HEK293 (cell line): ENCODE measurements at regions not wholly inside any gene's neighbourhood (a gene's known extent, or its start where the extent isn't known, plus 50 kb on each side); places are given as distances from the start of the nearest gene placed in this dataset.

Experiments used
- CTCF ChIA-PET: fragments of 350-600 bp; formaldehyde crosslinking; extraction: SDS; loops from one replicate; lab custom pipeline; 2021; ENCODE audit warnings: antibody characterized with exemption; lab: Yijun Ruan, JAX
- POLR2A ChIA-PET: fragments of 300-600 bp; formaldehyde crosslinking; extraction: SDS; loops from one replicate; lab custom pipeline; 2020; ENCODE audit warnings: antibody characterized with exemption, inconsistent platforms; lab: Yijun Ruan, JAX
- H3K27ac ChIP-seq: fragments of 200-500 bp; sonication (Bioruptor generic); 2 replicates; pipeline ENCODE4 v1.5.1; 2014; ENCODE audit warnings: low read depth, low read length, control low read depth, inconsistent platforms; ENCODE audit errors: extremely low read depth
- H3K36me3 ChIP-seq, 2 experiments: fragments of 200-500 bp in 1 of 2; sonication (Bioruptor generic) in 1 of 2; 1 replicate in 1 of 2; 2 replicates in 1 of 2; pipeline ENCODE4 v1.5.1; 2014 to 2017; ENCODE audit warnings: inconsistent platforms in 2 of 2, low read length in 2 of 2; ENCODE audit not compliant: control insufficient read depth in 2 of 2, insufficient read depth in 1 of 2
- H3K4me1 ChIP-seq: fragments of 200-500 bp; sonication (Bioruptor generic); 2 replicates; pipeline ENCODE4 v1.5.1; 2014; ENCODE audit warnings: mild to moderate bottlenecking, low read length, inconsistent platforms; ENCODE audit not compliant: control insufficient read depth, insufficient read depth
- H3K4me3 ChIP-seq: 2 replicates; pipeline ENCODE4 v1.5.1; 2011; ENCODE audit warnings: low read depth, mild to moderate bottlenecking, control low read depth, low read length, moderate library complexity
- H3K9me3 ChIP-seq: fragments of 200-500 bp; sonication (Bioruptor generic); 2 replicates; pipeline ENCODE4 v1.5.1; 2014; ENCODE audit warnings: low read depth, low read length, inconsistent platforms; ENCODE audit not compliant: control insufficient read depth, insufficient read depth
- BCL11A ChIP-seq: fragments of 450-650 bp; formaldehyde crosslinking; IDR thresholded peaks from 2 replicates; pipeline ENCODE4 v1.5.1; 2016; ENCODE audit warnings: low read depth, missing biosample characterization, missing genetic modification characterization
- GLI2 ChIP-seq: fragments of 450-650 bp; formaldehyde crosslinking; IDR thresholded peaks from 2 replicates; pipeline ENCODE4; 2017; ENCODE audit warnings: missing biosample characterization, missing genetic modification characterization, low read depth, borderline replicate concordance
- GLIS1 ChIP-seq: fragments of 450-650 bp; formaldehyde crosslinking; IDR thresholded peaks from 2 replicates; pipeline ENCODE4 v1.5.1; 2016; ENCODE audit warnings: missing biosample characterization, missing genetic modification characterization
- INSM2 ChIP-seq: fragments of 450-650 bp; formaldehyde crosslinking; IDR thresholded peaks from 2 replicates; pipeline ENCODE4 v1.5.1; 2016; ENCODE audit warnings: missing biosample characterization, missing genetic modification characterization
- SCRT1 ChIP-seq: fragments of 450-650 bp; formaldehyde crosslinking; IDR thresholded peaks from 2 replicates; pipeline ENCODE4 v1.5.1; 2016; ENCODE audit warnings: missing biosample characterization, missing genetic modification characterization, borderline replicate concordance
- ZFP41 ChIP-seq: fragments of 450-650 bp; formaldehyde crosslinking; IDR thresholded peaks from 2 replicates; pipeline ENCODE4 v1.5.1; 2016; ENCODE audit warnings: missing biosample characterization, missing genetic modification characterization, borderline replicate concordance
- ZNF132 ChIP-seq: fragments of 450-650 bp; formaldehyde crosslinking; IDR thresholded peaks from 2 replicates; pipeline ENCODE4 v1.5.1; 2017; ENCODE audit warnings: missing biosample characterization, missing genetic modification characterization, borderline replicate concordance
- ZNF140 ChIP-seq: fragments of 450-650 bp; formaldehyde crosslinking; IDR thresholded peaks from 2 replicates; pipeline ENCODE4 v1.5.1; 2016; ENCODE audit warnings: missing biosample characterization, missing genetic modification characterization
- ZNF146 ChIP-seq: fragments of 450-650 bp; formaldehyde crosslinking; IDR thresholded peaks from 2 replicates; pipeline ENCODE4 v1.5.1; 2016; ENCODE audit warnings: missing biosample characterization, missing genetic modification characterization
- ZNF16 ChIP-seq: fragments of 450-650 bp; formaldehyde crosslinking; IDR thresholded peaks from 2 replicates; pipeline ENCODE4 v1.5.1; 2016; ENCODE audit warnings: low read depth, missing biosample characterization, missing genetic modification characterization
- ZNF175 ChIP-seq: fragments of 450-650 bp; formaldehyde crosslinking; IDR thresholded peaks from 2 replicates; pipeline ENCODE4 v1.5.1; 2016; ENCODE audit warnings: missing biosample characterization, missing genetic modification characterization
- ZNF211 ChIP-seq: fragments of 450-650 bp; formaldehyde crosslinking; IDR thresholded peaks from 2 replicates; pipeline ENCODE4 v1.5.1; 2016; ENCODE audit warnings: low read depth, missing biosample characterization, missing genetic modification characterization
- ZNF274 ChIP-seq, 2 experiments: fragments of 200-500 bp in 1 of 2; fragments of 450-650 bp in 1 of 2; sonication (Bioruptor generic) in 1 of 2; formaldehyde crosslinking in 1 of 2; IDR thresholded peaks; 2 replicates each; pipeline versions ENCODE4 v1.5.1 to v1.6.1; 2014 to 2016; ENCODE audit warnings: borderline replicate concordance in 1 of 2, inconsistent platforms in 1 of 2, low read length in 1 of 2, missing biosample characterization in 1 of 2, missing genetic modification characterization in 1 of 2
- ZNF391 ChIP-seq: fragments of 450-650 bp; formaldehyde crosslinking; IDR thresholded peaks from 2 replicates; pipeline ENCODE4 v1.5.1; 2016; ENCODE audit warnings: low read depth, missing biosample characterization, missing genetic modification characterization, borderline replicate concordance
- ZNF398 ChIP-seq: fragments of 450-650 bp; formaldehyde crosslinking; IDR thresholded peaks from 2 replicates; pipeline ENCODE4 v1.5.1; 2017; ENCODE audit warnings: missing biosample characterization, missing genetic modification characterization
- ZNF529 ChIP-seq: fragments of 450-650 bp; formaldehyde crosslinking; IDR thresholded peaks from 2 replicates; pipeline ENCODE4 v1.5.1; 2017; ENCODE audit warnings: missing genetic modification characterization, missing biosample characterization; ENCODE audit not compliant: insufficient replicate concordance
- ZNF549 ChIP-seq: fragments of 450-650 bp; IDR thresholded peaks from 2 replicates; pipeline ENCODE4 v1.5.1; 2018; ENCODE audit warnings: missing biosample characterization, missing genetic modification characterization, mild to moderate bottlenecking, inconsistent platforms, moderate library complexity
- ZNF664 ChIP-seq: fragments of 450-650 bp; formaldehyde crosslinking; IDR thresholded peaks from 2 replicates; pipeline ENCODE4 v1.5.1; 2016; ENCODE audit warnings: missing biosample characterization, missing genetic modification characterization

- no peak overlapping the region for H3K27ac ChIP-seq
- no peak for TF ChIP-seq BCL11A (tag by site-specific recombination)
- no peak for TF ChIP-seq ZNF175 (tag by site-specific recombination)
- TF ChIP-seq ZNF16, result no peak
- no peak for TF ChIP-seq ZNF529
- TF ChIP-seq ZNF398 (tag by site-specific recombination), result no peak
- TF ChIP-seq ZFP41 (tag by site-specific recombination), result no peak
- TF ChIP-seq ZNF274 (IDR thresholded peaks at IDR 0.05; ENCODE audit: low read length), result no peak
- TF ChIP-seq ZNF274 (tag by site-specific recombination; IDR thresholded peaks at IDR 0.05; ENCODE audit: borderline replicate concordance), result no peak
- no peak overlapping the region for H3K4me3 ChIP-seq
- H3K9me3 ChIP-seq, result no peaks in the 10 kb centered on the region
- H3K4me1 ChIP-seq, result no peaks in the 10 kb centered on the region
- H3K36me3 ChIP-seq, result no peaks in the 10 kb centered on the region
- ChIA-PET POLR2A (no interaction called here), CTCF (no interaction called here)
These were observed 153.8 kb downstream of the PTPRU start for GRCh38 chr1:29390075-29390474.

- POLR2A ChIA-PET, result no interaction called here
- CTCF ChIA-PET, result no interaction called here
- no peak overlapping the region for H3K27ac ChIP-seq
- TF ChIP-seq GLI2 (tag by site-specific recombination) (no peak), ZNF146 (tag by site-specific recombination) (no peak), ZNF140 (tag by site-specific recombination) (no peak), ZNF391 (tag by site-specific recombination) (no peak)
- H3K4me3 ChIP-seq, result no peak overlapping the region
- no peaks in the 10 kb centered on the region for H3K9me3 ChIP-seq
- H3K36me3 ChIP-seq, result no peaks in the 10 kb centered on the region
- no peaks in the 10 kb centered on the region for H3K4me1 ChIP-seq
These were observed 153.3 kb downstream of the PTPRU start for GRCh38 chr1:29389533-29390041.

GRCh38 chr1:29388884-29389283, 152.6 kb downstream of the PTPRU start:
- Histone ChIP-seq H3K36me3 (no peaks in the 10 kb centered on the region), H3K27ac (no peak overlapping the region), H3K4me3 (no peak overlapping the region), H3K4me1 (no peaks in the 10 kb centered on the region), H3K9me3 (no peaks in the 10 kb centered on the region)
- no peak for TF ChIP-seq GLIS1 (tag by site-specific recombination)
- no peak for TF ChIP-seq ZNF549 (tag by site-specific recombination)
- TF ChIP-seq ZNF211 (tag by site-specific recombination), result no peak
- 0 out of 2 replicates have a peak, but pooled peaks have one; percentile 31 for TF ChIP-seq ZNF664 (tag by site-specific recombination)
- TF ChIP-seq SCRT1 (tag by site-specific recombination), result no peak
- no peak for TF ChIP-seq ZNF132 (tag by site-specific recombination)
- TF ChIP-seq INSM2 (tag by site-specific recombination), result no peak
- ChIA-PET POLR2A (no interaction called here), CTCF (no interaction called here)
